ENCODE measurements at regions not wholly inside any gene's neighbourhood (a gene's known extent, or its start where the extent isn't known, plus 50 kb on each side); places are given as distances from the start of the nearest gene placed in this dataset.

- TF ChIP-seq EZH2phosphoT487 (IDR thresholded peaks at IDR 0.05; ENCODE audit: borderline replicate concordance, low read depth, low read length): no peak
- TF ChIP-seq, protein P1, sequence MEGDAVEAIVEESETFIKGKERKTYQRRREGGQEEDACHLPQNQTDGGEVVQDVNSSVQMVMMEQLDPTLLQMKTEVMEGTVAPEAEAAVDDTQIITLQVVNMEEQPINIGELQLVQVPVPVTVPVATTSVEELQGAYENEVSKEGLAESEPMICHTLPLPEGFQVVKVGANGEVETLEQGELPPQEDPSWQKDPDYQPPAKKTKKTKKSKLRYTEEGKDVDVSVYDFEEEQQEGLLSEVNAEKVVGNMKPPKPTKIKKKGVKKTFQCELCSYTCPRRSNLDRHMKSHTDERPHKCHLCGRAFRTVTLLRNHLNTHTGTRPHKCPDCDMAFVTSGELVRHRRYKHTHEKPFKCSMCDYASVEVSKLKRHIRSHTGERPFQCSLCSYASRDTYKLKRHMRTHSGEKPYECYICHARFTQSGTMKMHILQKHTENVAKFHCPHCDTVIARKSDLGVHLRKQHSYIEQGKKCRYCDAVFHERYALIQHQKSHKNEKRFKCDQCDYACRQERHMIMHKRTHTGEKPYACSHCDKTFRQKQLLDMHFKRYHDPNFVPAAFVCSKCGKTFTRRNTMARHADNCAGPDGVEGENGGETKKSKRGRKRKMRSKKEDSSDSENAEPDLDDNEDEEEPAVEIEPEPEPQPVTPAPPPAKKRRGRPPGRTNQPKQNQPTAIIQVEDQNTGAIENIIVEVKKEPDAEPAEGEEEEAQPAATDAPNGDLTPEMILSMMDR (conservative IDR thresholded peaks at IDR 0.05; ENCODE audit: low read length): no peak
Observed at GRCh38 chr1:55943721-55944435, 635.5 kb downstream of the PLPP3 start.
